GM19438 (cell line): ENCODE measurements at regions not wholly inside any gene's neighbourhood (a gene's known extent, or its start where the extent isn't known, plus 50 kb on each side); places are given as distances from the start of the nearest gene placed in this dataset.
"Not testable (repeated sequence)": the region's sequence is repeated elsewhere in the genome, so short reads cannot be mapped to it uniquely, and the experiment has no call there.

ENCODE experiments used
- ATAC-seq: cut with Tn5 transposase; IDR thresholded peaks from one replicate; pipeline ENCODE4 v1.9.1; 2021; ENCODE audit warnings: low read depth; ENCODE audit not compliant: unreplicated experiment

DNA sequence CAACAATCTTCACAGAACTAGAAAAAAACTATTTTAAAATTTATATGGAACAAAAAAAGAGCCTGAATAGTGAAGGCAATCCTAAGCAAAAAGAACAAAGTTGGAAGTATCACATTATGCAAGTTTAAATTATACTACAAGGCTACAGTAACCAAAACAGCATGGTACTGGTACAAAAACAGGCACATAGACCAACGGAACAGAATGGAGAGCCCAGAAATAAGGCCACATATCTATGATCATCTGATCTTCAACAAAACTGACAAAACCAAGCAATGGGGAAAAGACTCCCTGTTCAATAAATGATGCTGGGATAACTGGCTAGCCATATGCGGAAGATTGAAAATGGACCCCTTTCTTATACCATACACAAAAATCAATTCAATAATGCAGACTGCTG, 74.4 kb upstream of the RTN4 start:
- ATAC-seq: not testable (repeated sequence)

- no peak for ATAC-seq
Observed at GRCh38 chr2:55123851-55124269, 73.6 kb upstream of the RTN4 start.

GRCh38 chr2:55120634-55121359, 70.5 kb upstream of the RTN4 start:
- no peak for ATAC-seq

- no peak for ATAC-seq
Observed at GRCh38 chr2:55119711-55120487, 69.6 kb upstream of the RTN4 start.

- ATAC-seq: no peak
Observed at GRCh38 chr2:55118643-55119083, 68.4 kb upstream of the RTN4 start.

DNA sequence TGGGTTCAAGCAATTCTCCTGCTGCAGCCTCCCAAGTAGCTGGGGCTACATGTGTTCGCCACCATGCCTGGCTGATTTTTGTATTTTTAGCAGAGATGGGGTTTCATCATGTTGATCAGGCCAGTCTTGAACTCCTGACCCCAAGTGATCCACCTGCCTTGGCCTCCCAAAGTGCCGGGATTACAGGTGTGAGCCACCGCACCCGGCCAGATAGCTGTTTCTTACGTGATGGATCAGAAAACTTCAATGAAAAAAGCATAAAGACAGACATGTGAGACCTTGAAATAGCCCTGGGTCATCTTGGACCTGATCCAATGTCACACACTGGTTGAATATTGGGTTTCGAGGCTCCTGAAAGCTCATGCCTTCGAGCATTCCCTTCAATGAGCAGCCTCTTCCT, 66.7 kb upstream of the RTN4 start:
- ATAC-seq: no peak

DNA sequence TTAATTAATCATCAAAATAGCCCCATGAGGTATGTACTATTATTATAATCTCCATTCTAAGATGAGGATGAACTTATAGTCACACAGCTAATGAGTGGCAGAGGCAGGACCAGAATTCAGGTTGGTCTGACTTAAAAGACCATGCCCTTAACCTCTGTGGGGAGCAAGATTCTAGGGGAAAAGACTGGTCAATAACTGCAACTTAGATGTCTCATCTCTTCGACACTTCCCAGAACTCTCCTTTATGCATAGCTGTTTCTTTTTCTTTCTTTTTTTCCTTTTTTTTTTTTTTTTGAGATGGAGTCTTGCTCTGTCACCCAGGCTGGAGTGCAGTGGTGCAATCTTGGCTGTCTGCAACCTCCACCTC, 66.3 kb upstream of the RTN4 start:
- ATAC-seq: no peak

- no peak for ATAC-seq
Observed at GRCh38 chr2:55115761-55116597, 65.7 kb upstream of the RTN4 start.

- ATAC-seq: peak; percentile 57
Observed at GRCh38 chr2:55114597-55114996, 64.3 kb upstream of the RTN4 start.

GRCh38 chr2:55114082-55114481, 63.8 kb upstream of the RTN4 start:
- no peak for ATAC-seq

GRCh38 chr2:55112229-55113031, 62.2 kb upstream of the RTN4 start:
- no peak for ATAC-seq

DNA sequence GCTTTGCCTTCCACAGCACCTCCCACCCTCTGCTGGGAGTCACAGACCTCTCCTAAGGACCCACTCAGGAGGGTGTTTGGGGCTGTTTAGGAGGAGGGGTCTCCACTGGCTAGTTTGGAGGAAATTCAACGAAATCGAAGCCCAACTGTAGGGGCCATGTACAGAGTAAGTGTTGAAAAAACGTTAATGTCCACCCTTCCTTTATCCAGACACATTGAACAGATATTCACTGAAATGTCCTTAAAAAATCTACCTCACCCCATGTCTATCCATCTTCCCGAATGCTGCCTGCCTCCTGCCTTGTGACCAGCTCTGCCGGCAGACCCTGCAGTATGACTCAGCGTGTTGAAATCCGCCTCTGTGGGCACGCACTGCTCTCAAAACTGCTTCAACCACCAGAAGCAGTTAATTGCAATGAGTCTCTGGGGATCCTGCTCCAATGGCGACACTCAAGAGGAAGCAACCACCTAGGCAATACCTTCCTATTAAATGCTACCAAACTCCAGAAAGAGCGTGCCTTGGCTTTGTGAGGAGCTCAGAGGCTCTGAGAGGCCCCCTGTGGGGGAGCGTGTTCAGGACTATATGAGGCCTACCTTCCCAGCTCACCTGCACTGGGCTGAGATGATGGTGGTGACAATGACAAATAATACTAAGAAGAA, 61.4 kb upstream of the RTN4 start:
- ATAC-seq: no peak

DNA sequence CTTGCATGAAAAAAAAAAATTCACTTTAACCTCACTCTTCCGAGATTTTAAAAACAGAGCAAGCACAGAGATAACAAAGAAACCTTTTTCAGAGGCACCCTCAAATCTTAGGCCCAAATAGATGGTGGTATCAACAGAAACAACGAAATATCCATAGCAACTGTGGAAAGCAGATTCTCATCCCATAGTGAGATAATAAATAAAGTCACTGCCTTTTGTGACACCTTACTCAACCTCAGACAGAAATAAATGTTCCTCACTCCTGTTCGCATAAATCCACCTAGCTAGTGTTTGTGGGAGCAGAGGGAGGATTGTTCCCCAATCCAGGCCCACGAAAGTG, 60.9 kb upstream of the RTN4 start:
- no peak for ATAC-seq

- ATAC-seq: no peak
Observed at GRCh38 chr2:55109219-55109891, 59.1 kb upstream of the RTN4 start.

- no peak for ATAC-seq
Observed at GRCh38 chr2:55108456-55109160, 58.4 kb upstream of the RTN4 start.

DNA sequence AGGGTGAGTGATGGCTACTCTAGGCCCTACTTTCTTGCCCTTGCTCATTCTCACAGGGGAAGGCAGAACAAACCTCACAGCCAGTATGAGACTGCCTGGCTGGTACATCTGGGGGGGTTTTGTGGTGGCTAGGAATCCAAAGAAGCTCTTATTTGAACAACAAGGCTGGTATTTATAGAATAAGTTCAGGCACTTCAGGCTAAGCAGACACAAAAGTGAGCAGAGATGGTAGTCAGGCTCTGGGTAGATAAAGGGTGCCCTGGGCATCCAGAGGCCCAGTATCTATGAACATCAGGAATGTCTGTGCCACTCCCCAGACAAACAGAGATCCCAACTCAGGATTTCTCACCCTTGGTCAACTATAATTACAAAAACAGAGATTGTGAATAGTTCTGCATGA, 57.2 kb upstream of the RTN4 start:
- ATAC-seq: no peak

DNA sequence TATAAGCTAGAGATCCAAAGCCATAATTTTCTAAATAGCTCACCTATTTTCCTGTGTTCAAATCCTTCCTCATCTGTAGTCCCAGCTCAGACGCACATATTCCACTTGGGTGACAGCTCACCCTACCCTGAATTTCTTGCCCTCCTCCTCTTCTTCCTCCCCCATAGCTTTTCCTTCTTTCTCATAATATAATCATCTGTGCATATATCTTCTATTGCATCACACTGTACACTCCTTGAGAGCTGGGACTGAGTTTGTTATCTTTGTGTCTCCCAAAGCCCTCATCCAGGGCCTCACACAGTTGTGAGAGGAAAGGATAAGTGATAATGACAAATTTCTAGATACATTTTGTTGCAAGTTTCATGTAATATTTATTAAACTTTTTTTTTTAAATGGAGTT, 55.9 kb upstream of the RTN4 start:
- no peak for ATAC-seq

- no peak for ATAC-seq
Observed at GRCh38 chr2:55105456-55105855, 55.2 kb upstream of the RTN4 start.

DNA sequence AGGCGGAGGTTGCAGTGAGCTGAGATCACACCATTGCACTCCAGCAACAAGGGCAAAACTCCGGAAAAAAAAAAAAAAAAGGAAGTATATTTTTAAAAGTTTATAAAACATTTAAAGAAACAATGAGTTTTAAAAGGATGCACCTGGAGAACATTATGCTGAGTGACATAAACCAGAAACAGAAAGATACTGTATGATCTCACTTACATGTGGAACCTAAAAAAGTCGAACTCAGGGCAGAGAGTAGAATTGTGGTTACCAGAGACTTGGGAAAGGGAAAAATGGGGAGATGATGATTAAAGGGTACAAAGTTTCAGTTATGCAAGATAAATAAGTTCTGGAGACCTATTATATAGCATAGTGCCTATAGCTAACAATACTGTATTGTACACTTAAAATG, 52.8 kb upstream of the RTN4 start:
- ATAC-seq: no peak
